Spleen (tissue), 11 donors: ENCODE measurements at regions not wholly inside any gene's neighbourhood (a gene's known extent, or its start where the extent isn't known, plus 50 kb on each side); places are given as distances from the start of the nearest gene placed in this dataset.

Experiments
- DNase-seq: peaks from one replicate; pipeline ENCODE4 v3.0.0-alpha.2; 2020
- H3K27ac ChIP-seq, 8 donors: fragments of 200-600 bp; sonication (generic) in 7 of 8; 1 replicate in 4 of 8; 2 replicates in 4 of 8; pipeline versions ENCODE4 v1.5.0 to v1.8.0; 2016 to 2021; ENCODE audit warnings: inconsistent platforms in 4 of 8, mild to moderate bottlenecking in 4 of 8, moderate library complexity in 1 of 8
- H3K27me3 ChIP-seq, 7 donors: fragments of 200-600 bp; sonication (generic) in 6 of 7; replicated peaks in 1 of 7; 1 replicate in 4 of 7; 2 replicates in 3 of 7; pipeline versions ENCODE4 v1.5.0 to v1.8.0; 2016 to 2021; ENCODE audit warnings: inconsistent platforms in 3 of 7, mild to moderate bottlenecking in 1 of 7
- H3K36me3 ChIP-seq, 6 donors: fragments of 200-600 bp; sonication (generic) in 5 of 6; 1 replicate in 4 of 6; 2 replicates in 2 of 6; pipeline versions ENCODE4 v1.5.0 to v1.8.0; 2016 to 2021; ENCODE audit warnings: inconsistent platforms in 2 of 6
- H3K4me1 ChIP-seq, 6 donors: fragments of 200-600 bp; sonication (generic) in 5 of 6; 1 replicate in 3 of 6; 2 replicates in 3 of 6; pipeline versions ENCODE4 v1.5.0 to v1.8.0; 2016 to 2021; ENCODE audit warnings: inconsistent platforms in 3 of 6
- H3K4me3 ChIP-seq, 8 donors: fragments of 200-600 bp; sonication (generic) in 7 of 8; 1 replicate in 4 of 8; 2 replicates in 4 of 8; pipeline versions ENCODE4 v1.5.0 to v1.8.0; 2016 to 2021; ENCODE audit warnings: inconsistent platforms in 4 of 8, mild to moderate bottlenecking in 4 of 8, moderate library complexity in 2 of 8
- H3K9me3 ChIP-seq, 8 donors: fragments of 200-600 bp; sonication (generic) in 7 of 8; 1 replicate in 4 of 8; 2 replicates in 4 of 8; pipeline versions ENCODE4 v1.5.0 to v1.8.0; 2016 to 2021; ENCODE audit warnings: inconsistent platforms in 4 of 8
- CTCF ChIP-seq, 11 experiments: fragments of 200-600 bp in 7 of 11; fragments of 450-650 bp in 4 of 11; sonication (generic) in 4 of 11; IDR thresholded peaks in 8 of 11; conservative IDR thresholded peaks in 3 of 11; 1 replicate in 7 of 11; 2 replicates in 4 of 11; pipeline versions ENCODE4 v1.4.0 to v1.8.0; 2016 to 2021; ENCODE audit warnings: antibody characterized with exemption in 11 of 11, inconsistent platforms in 4 of 11, mild to moderate bottlenecking in 1 of 11
- POLR2A ChIP-seq, 3 donors: fragments of 450-650 bp; IDR thresholded peaks; one replicate each; pipeline ENCODE4 v1.5.1; 2017; ENCODE audit warnings: antibody characterized with exemption in 3 of 3, mild to moderate bottlenecking in 1 of 3
- POLR2AphosphoS5 ChIP-seq, 3 donors: sonication (generic); formaldehyde crosslinking; IDR thresholded peaks; one replicate each; pipeline ENCODE4 v1.5.1; 2017; ENCODE audit warnings: antibody characterized with exemption in 3 of 3
- WGBS, 5 donors: extraction: QIAGEN DNeasy Blood & Tissue Kit in 3 of 5; methylation state at CpG; one replicate each; pipeline versions ENCODE4 v1.1.5 to v1.1.7; 2013 to 2018; 5-methylcytosine and 5-hydroxymethylcytosine counted together
- intact Hi-C: fragments of 100-400 bp; cut with DNase I; formaldehyde crosslinking; loops from one replicate; pipeline ENCODE4 v1.15.0; 2023; ENCODE audit warnings: low total_unique reads
- donor health status: healthy with polysubstance abuse.
- donor health status: DM: no; HTN: no; CAD: no; lungs with moderate emphysema.
- donor health status: DM: no; HTN: no; CAD: no.
- donor health status: Bipolar disorder and iron deficiency.
- donor health status: healthy.
- donor health status: DM: no; HTN: no; CAD: no.
- donor health status: DM: yes; HTN: yes; CAD: no.

GRCh38 chr12:92324849-92325500, 179.3 kb upstream of the BTG1 start:
- Histone ChIP-seq H3K4me1 (no peaks in the 10 kb centered on the region), H3K27me3 (no peaks in the 10 kb centered on the region), H3K9me3 (peaks cover 0 to 11% (median 4%) of the 10 kb centered on the region in 8 donors), H3K27ac (no peak overlapping the region), H3K36me3 (no peaks in the 10 kb centered on the region), H3K4me3 (no peak overlapping the region)
- WGBS, 5 donors: 83 to 87% (median 84%) methylated on average over 3 of the region's 3 CpGs
- DNase-seq: no peak
- no peak for TF ChIP-seq POLR2A (IDR thresholded peaks at IDR 0.05)
- TF ChIP-seq CTCF (IDR thresholded peaks at IDR 0.05 in 8 of 11, conservative IDR thresholded peaks at IDR 0.05 in 3 of 11): no peak
- intact Hi-C loops: no loop called here

- H3K4me3 ChIP-seq: no peak overlapping the region
- intact Hi-C loops: no loop called here
- 94 to 99% (median 94%) methylated on average over 2 of the region's 2 CpGs for WGBS, 5 donors
- no peaks in the 10 kb centered on the region for H3K27me3 ChIP-seq
- peaks cover 0 to 3% (median 0%) of the 10 kb centered on the region in 6 donors for H3K4me1 ChIP-seq
- peaks cover 0 to 4% (median 0%) of the 10 kb centered on the region in 8 donors for H3K9me3 ChIP-seq
- no peaks in the 10 kb centered on the region for H3K36me3 ChIP-seq
- no peak for DNase-seq
- H3K27ac ChIP-seq: no peak overlapping the region
- TF ChIP-seq POLR2A (IDR thresholded peaks at IDR 0.05): no peak
- no peak for TF ChIP-seq CTCF (IDR thresholded peaks at IDR 0.05 in 8 of 11, conservative IDR thresholded peaks at IDR 0.05 in 3 of 11)
- no peak for TF ChIP-seq POLR2AphosphoS5 (IDR thresholded peaks at IDR 0.05)
Observed at GRCh38 chr12:92312463-92312964, 166.9 kb upstream of the BTG1 start.

- 70 to 84% (median 79%) methylated on average over 5 of the region's 5 CpGs for WGBS, 5 donors
- Histone ChIP-seq H3K36me3 (no peaks in the 10 kb centered on the region), H3K27me3 (no peaks in the 10 kb centered on the region), H3K4me3 (no peak overlapping the region), H3K4me1 (peaks cover 0 to 15% (median 2%) of the 10 kb centered on the region in 6 donors), H3K27ac (peak overlapping the region in 6 of 8 donors; percentile 9 to 55 (median 38)), H3K9me3 (no peaks in the 10 kb centered on the region)
- intact Hi-C loops: no loop called here
- DNase-seq: no peak
- TF ChIP-seq CTCF (IDR thresholded peaks at IDR 0.05 in 8 of 11, conservative IDR thresholded peaks at IDR 0.05 in 3 of 11) (no peak), POLR2AphosphoS5 (IDR thresholded peaks at IDR 0.05) (no peak), POLR2A (IDR thresholded peaks at IDR 0.05) (no peak)
Observed at GRCh38 chr12:92304371-92305055, 158.9 kb upstream of the BTG1 start.
